Astrocyte of the spinal cord (primary cell): ENCODE measurements at regions not wholly inside any gene's neighbourhood (a gene's known extent, or its start where the extent isn't known, plus 50 kb on each side); places are given as distances from the start of the nearest gene placed in this dataset.

Experiments used
- DNase-seq: peaks from one replicate; pipeline ENCODE4 v3.0.0; 2011; ENCODE audit warnings: low read depth, low spot score
- H3K4me3 ChIP-seq: 2 replicates; pipeline ENCODE4 v1.5.1; 2011; ENCODE audit warnings: low read depth, mild to moderate bottlenecking, low read length, moderate library complexity
- in situ Hi-C: cut with HindIII; loops from 2 replicates; pipeline ENCODE4 v1.10.0; 2017; ENCODE audit warnings: low sequenced_read_pairs
- TF ChIP-seq, protein P1 (sequence below): IDR thresholded peaks from 2 replicates; pipeline ENCODE4 v1.5.1; 2012; ENCODE audit warnings: low read depth, mild to moderate bottlenecking, low read length, inconsistent platforms

GRCh38 chr17:36817483-36818048 lies 119.7 kb upstream of the LHX1 start:
- in situ Hi-C loops, result no loop called here
- DNase-seq, result no peak
- no peak overlapping the region for H3K4me3 ChIP-seq
- TF ChIP-seq, protein P1, sequence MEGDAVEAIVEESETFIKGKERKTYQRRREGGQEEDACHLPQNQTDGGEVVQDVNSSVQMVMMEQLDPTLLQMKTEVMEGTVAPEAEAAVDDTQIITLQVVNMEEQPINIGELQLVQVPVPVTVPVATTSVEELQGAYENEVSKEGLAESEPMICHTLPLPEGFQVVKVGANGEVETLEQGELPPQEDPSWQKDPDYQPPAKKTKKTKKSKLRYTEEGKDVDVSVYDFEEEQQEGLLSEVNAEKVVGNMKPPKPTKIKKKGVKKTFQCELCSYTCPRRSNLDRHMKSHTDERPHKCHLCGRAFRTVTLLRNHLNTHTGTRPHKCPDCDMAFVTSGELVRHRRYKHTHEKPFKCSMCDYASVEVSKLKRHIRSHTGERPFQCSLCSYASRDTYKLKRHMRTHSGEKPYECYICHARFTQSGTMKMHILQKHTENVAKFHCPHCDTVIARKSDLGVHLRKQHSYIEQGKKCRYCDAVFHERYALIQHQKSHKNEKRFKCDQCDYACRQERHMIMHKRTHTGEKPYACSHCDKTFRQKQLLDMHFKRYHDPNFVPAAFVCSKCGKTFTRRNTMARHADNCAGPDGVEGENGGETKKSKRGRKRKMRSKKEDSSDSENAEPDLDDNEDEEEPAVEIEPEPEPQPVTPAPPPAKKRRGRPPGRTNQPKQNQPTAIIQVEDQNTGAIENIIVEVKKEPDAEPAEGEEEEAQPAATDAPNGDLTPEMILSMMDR, result no peak

- in situ Hi-C loops, result no loop called here
- no peak overlapping the region for H3K4me3 ChIP-seq
- no peak for DNase-seq
- TF ChIP-seq, protein P1, result no peak
Observed at GRCh38 chr17:36818134-36818825, 119.0 kb upstream of the LHX1 start.

DNA sequence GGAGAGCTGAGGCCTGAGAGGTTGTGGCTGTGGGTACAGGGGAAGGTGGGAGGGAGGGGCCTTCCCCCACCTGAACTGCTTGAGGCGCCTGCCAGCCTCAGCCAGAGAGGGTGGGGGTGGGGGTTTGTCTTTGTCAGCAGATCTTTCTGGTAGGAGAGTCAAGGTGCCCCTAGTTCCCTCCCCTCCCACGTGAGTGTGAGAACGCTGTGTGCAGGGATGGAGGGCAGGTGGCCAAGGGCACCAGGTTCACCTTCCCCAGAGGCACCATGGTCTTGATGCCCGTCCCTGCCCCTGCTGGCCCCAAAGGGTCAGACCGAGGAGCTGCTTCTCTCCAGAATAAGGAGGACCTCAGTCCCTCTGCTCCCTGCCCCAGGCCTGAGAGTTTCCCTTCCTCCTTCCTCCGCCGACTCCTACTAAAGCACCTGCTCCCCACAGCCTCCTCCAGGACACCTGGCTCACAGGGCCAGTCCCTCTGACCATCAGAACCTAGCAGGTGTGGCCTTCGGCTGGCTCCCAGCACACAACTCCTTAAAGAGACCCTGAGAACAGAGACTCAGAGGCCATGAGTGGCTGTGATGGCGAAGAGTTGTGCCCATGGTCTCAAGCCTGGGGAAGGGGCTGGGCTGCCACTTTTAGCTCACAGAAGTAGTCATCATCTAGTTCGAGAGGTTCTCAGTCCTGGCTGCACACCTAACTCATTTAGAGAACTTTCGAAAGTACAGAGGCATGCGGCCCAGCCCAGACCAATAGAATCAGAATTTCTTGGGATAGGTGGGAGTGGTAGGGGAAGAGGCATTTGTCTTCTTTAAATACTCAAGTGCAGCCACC lies 113.2 kb upstream of the LHX1 start:
- in situ Hi-C loops, result no loop called here
- no peak overlapping the region for H3K4me3 ChIP-seq
- TF ChIP-seq, protein P1, result no peak
- no peak for DNase-seq

GRCh38 chr17:36824678-36825101 lies 112.6 kb upstream of the LHX1 start:
- TF ChIP-seq, protein P1, result no peak
- in situ Hi-C loops, result no loop called here
- DNase-seq, result no peak
- no peak overlapping the region for H3K4me3 ChIP-seq

DNA sequence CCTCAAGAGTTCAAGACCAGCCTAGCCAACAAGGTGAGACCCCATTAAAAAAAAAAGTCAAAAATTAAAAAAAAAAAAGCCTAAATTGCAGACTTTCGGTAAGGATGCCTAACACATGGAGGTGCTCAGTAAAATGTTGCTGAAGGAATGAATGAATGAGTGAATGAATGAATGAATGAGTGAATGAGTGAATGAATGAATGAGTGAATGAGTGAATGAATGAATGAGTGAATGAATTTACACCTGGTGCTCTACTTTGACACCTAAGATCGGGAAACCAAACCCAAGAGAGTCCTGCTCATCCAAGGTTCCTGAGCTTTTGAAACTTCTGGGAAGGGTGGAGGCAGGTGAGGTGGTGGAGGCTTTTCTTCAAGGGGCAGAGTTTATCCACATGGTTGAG lies 112.2 kb upstream of the LHX1 start:
- in situ Hi-C loops, result no loop called here
- no peak for DNase-seq
- TF ChIP-seq, protein P1, result no peak
- no peak overlapping the region for H3K4me3 ChIP-seq

DNA sequence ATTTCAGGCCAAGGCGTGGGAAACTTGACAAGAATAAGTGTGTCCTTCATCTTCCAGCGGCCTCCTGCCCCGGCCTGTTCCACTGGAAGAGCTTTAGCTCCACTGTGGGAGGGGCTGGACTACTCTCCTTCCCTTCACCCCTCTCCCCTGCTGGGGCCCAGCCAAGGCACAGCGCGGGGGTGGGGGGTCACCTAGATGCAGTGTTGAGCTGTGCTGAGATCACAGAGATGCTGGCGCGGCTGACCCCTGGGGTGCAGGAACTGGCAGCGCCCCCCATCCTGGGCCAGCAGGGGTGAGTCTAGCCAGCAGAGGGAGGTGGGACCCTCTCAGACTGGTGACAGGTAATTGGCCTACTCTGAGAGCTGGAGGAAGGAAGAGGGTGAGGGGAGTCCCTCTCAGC lies 111.8 kb upstream of the LHX1 start:
- in situ Hi-C loops, result no loop called here

More for the DNA sequence above, 111.8 kb upstream of the LHX1 start:
- no peak for DNase-seq
- TF ChIP-seq, protein P1, result no peak
- no peak overlapping the region for H3K4me3 ChIP-seq
